ENCODE measurements at regions not wholly inside any gene's neighbourhood (a gene's known extent, or its start where the extent isn't known, plus 50 kb on each side); places are given as distances from the start of the nearest gene placed in this dataset.
"Not testable (repeated sequence)": the region's sequence is repeated elsewhere in the genome, so short reads cannot be mapped to it uniquely, and the experiment has no call there.

- H3K9me3 ChIP-seq (replicated peaks; ENCODE audit: insufficient read depth, low read length) = no peaks in the 10 kb centered on the region
- H3K4me2 ChIP-seq (ENCODE audit: low read depth, low read length) = no peak overlapping the region
- H3K36me3 ChIP-seq (replicated peaks; ENCODE audit: insufficient read depth, low read length) = no peaks in the 10 kb centered on the region
- no peak overlapping the region for H2AFZ ChIP-seq (ENCODE audit: low read length)
- H3K9me2 ChIP-seq (replicated peaks; ENCODE audit: insufficient read depth, low read length) = no peaks in the 10 kb centered on the region
- no peak overlapping the region for H3K9ac ChIP-seq (ENCODE audit: low read length)
- H3K79me2 ChIP-seq (ENCODE audit: low read length) = no peaks in the 10 kb centered on the region
- no peak for TF ChIP-seq EZH2phosphoT487 (IDR thresholded peaks at IDR 0.05; ENCODE audit: low read length)
- no peak overlapping the region for H3K4me3 ChIP-seq (ENCODE audit: low read length)
- no peaks in the 10 kb centered on the region for H4K20me1 ChIP-seq (ENCODE audit: insufficient read depth, low read length)
- no peaks in the 10 kb centered on the region for H3K27me3 ChIP-seq (replicated peaks; ENCODE audit: insufficient read depth, low read length)
- no peak overlapping the region for H3K27ac ChIP-seq (ENCODE audit: low read length)
- DNase-seq = no peak
- H3K4me1 ChIP-seq (ENCODE audit: low read length) = no peaks in the 10 kb centered on the region
- H3F3A ChIP-seq (ENCODE audit: insufficient read depth, low read length) = no peaks in the 10 kb centered on the region
These were observed 854.1 kb downstream of the TBC1D22A start for GRCh38 chr22:47616396-47617020.

DNA sequence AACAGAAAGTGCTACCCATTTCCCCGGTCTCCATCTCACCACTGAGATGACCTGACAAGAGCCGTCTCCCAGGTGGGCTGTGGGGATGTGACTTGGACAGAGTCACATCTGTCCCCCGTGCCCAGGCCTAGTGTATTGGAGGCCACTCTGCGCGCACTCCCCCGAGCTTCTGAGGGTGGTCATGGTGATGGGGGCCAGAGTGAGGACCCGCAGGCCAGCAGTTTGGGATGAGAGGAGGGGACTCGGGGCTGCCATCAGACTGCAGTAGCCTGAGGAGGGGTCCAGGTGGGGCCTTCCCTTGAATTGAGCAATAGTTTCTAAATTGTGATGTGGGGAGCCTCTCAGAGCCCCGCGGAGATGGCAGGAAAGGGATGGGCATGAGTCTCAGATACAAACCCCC is 852.6 kb downstream of the TBC1D22A start:
- no peaks in the 10 kb centered on the region for H3K36me3 ChIP-seq (replicated peaks; ENCODE audit: insufficient read depth, low read length)
- H3K4me2 ChIP-seq (ENCODE audit: low read depth, low read length) = no peak overlapping the region
- no peaks in the 10 kb centered on the region for H4K20me1 ChIP-seq (ENCODE audit: insufficient read depth, low read length)
- H3K9me2 ChIP-seq (replicated peaks; ENCODE audit: insufficient read depth, low read length) = no peaks in the 10 kb centered on the region
- no peaks in the 10 kb centered on the region for H3K9me3 ChIP-seq (replicated peaks; ENCODE audit: insufficient read depth, low read length)
- no peak for DNase-seq
- H3F3A ChIP-seq (ENCODE audit: insufficient read depth, low read length) = no peaks in the 10 kb centered on the region
- no peak overlapping the region for H2AFZ ChIP-seq (ENCODE audit: low read length)
- H3K4me3 ChIP-seq (ENCODE audit: low read length) = no peak overlapping the region
- no peaks in the 10 kb centered on the region for H3K27me3 ChIP-seq (replicated peaks; ENCODE audit: insufficient read depth, low read length)
- H3K79me2 ChIP-seq (ENCODE audit: low read length) = no peaks in the 10 kb centered on the region
- TF ChIP-seq EZH2phosphoT487 (IDR thresholded peaks at IDR 0.05; ENCODE audit: low read length) = no peak
- no peak for TF ChIP-seq CTCF (IDR thresholded peaks at IDR 0.05; ENCODE audit: low read length)
- no peak for TF ChIP-seq EZH2 (optimal IDR thresholded peaks at IDR 0.05; ENCODE audit: low read depth, low read length)
- no peaks in the 10 kb centered on the region for H3K4me1 ChIP-seq (ENCODE audit: low read length)
- no peak overlapping the region for H3K9ac ChIP-seq (ENCODE audit: low read length)
- no peak overlapping the region for H3K27ac ChIP-seq (ENCODE audit: low read length)

DNA sequence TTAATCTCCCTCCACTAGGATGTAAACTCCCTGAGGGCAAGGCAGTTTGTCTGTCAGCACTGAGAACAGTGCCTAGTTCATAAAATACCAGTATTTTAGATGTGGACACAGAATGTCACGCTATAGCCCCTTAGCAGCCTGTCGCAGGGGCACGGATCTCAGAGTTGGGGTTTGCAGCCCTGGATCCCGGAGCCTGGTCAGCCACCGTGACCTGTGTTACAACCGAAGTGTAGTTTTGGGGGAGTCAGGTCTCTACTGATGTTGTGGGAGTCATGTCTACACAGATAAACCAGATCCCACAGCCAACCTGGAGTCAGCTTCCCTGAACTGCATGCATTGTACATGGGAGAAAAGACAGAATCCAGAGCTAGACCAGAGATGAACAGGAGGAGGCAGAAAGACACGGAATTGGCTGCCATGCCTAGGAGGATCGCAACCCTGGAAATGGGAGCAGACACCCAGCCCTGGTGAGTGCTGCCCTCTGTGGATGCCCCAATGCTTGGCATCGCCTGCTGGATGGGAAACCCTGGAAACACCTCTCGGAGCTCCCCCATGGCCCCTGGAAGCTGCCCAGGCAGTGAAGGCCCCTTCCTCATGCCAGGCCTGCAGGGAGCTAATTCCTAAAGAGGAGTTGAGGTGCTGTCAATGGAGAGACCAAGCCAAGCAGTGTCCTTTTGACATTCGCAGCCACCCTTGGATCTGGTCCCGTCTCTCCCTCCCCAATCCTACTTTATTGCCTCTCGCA is 851.3 kb downstream of the TBC1D22A start:
- H3K36me3 ChIP-seq (replicated peaks; ENCODE audit: insufficient read depth, low read length) = no peaks in the 10 kb centered on the region
- no peaks in the 10 kb centered on the region for H3K9me2 ChIP-seq (replicated peaks; ENCODE audit: insufficient read depth, low read length)
- no peaks in the 10 kb centered on the region for H4K20me1 ChIP-seq (ENCODE audit: insufficient read depth, low read length)
- no peak overlapping the region for H3K9ac ChIP-seq (ENCODE audit: low read length)
- no peak overlapping the region for H3K4me2 ChIP-seq (ENCODE audit: low read depth, low read length)
- no peaks in the 10 kb centered on the region for H3K9me3 ChIP-seq (replicated peaks; ENCODE audit: insufficient read depth, low read length)
- TF ChIP-seq EZH2phosphoT487 (IDR thresholded peaks at IDR 0.05; ENCODE audit: low read length) = no peak
- no peak for TF ChIP-seq CTCF (IDR thresholded peaks at IDR 0.05; ENCODE audit: low read length)
- TF ChIP-seq EZH2 (optimal IDR thresholded peaks at IDR 0.05; ENCODE audit: low read depth, low read length) = no peak
- no peak overlapping the region for H2AFZ ChIP-seq (ENCODE audit: low read length)
- H3K4me1 ChIP-seq (ENCODE audit: low read length) = no peaks in the 10 kb centered on the region
- no peak overlapping the region for H3K4me3 ChIP-seq (ENCODE audit: low read length)
- H3K79me2 ChIP-seq (ENCODE audit: low read length) = no peaks in the 10 kb centered on the region
- no peaks in the 10 kb centered on the region for H3K27me3 ChIP-seq (replicated peaks; ENCODE audit: insufficient read depth, low read length)
- no peak for DNase-seq
- no peaks in the 10 kb centered on the region for H3F3A ChIP-seq (ENCODE audit: insufficient read depth, low read length)
- no peak overlapping the region for H3K27ac ChIP-seq (ENCODE audit: low read length)

GRCh38 chr22:47613181-47613580 is 850.7 kb downstream of the TBC1D22A start:
- H3K4me2 ChIP-seq (ENCODE audit: low read depth, low read length); DNase-seq; H3K9ac ChIP-seq (ENCODE audit: low read length); H3K4me1 ChIP-seq (ENCODE audit: low read length); H3K79me2 ChIP-seq (ENCODE audit: low read length); H4K20me1 ChIP-seq (ENCODE audit: insufficient read depth, low read length); H2AFZ ChIP-seq (ENCODE audit: low read length); H3K36me3 ChIP-seq (replicated peaks; ENCODE audit: insufficient read depth, low read length); H3K9me2 ChIP-seq (replicated peaks; ENCODE audit: insufficient read depth, low read length); H3K4me3 ChIP-seq (ENCODE audit: low read length); H3K27me3 ChIP-seq (replicated peaks; ENCODE audit: insufficient read depth, low read length); H3K27ac ChIP-seq (ENCODE audit: low read length); H3K9me3 ChIP-seq (replicated peaks; ENCODE audit: insufficient read depth, low read length); H3F3A ChIP-seq (ENCODE audit: insufficient read depth, low read length): not testable (repeated sequence)

Measured in MM.1S (cell line).